A549 (cell line): ENCODE measurements at regions not wholly inside any gene's neighbourhood (a gene's known extent, or its start where the extent isn't known, plus 50 kb on each side); places are given as distances from the start of the nearest gene placed in this dataset.

Experiments used
- CBX2 ChIP-seq: fragments of 200-600 bp; sonication (generic); IDR thresholded peaks from 2 replicates; pipeline ENCODE4 v1.6.1; 2016; ENCODE audit warnings: low read depth, mild to moderate bottlenecking, borderline replicate concordance
- RAD21 ChIP-seq, 2 experiments: fragments of >200 bp in 1 of 2; sonication (Bioruptor Twin) in 1 of 2; formaldehyde crosslinking in 1 of 2; IDR thresholded peaks in 1 of 2; conservative IDR thresholded peaks in 1 of 2; 2 replicates in 1 of 2; 3 replicates in 1 of 2; pipeline ENCODE4 v1.6.1; 2012 to 2018; ENCODE audit warnings: inconsistent platforms in 1 of 2
- RARB ChIP-seq: fragments of 250-450 bp; sonication (Bioruptor Pico); IDR thresholded peaks from 2 replicates; pipeline ENCODE4 v1.8.0; 2021; ENCODE audit warnings: mild to moderate bottlenecking, moderate library complexity
- ZC3H11A ChIP-seq: fragments of 450-650 bp; IDR thresholded peaks from 2 replicates; pipeline ENCODE4 v1.6.1; 2014; ENCODE audit warnings: antibody characterized with exemption, mild to moderate bottlenecking
- TF ChIP-seq, protein P1 (sequence below): fragments of >200 bp; sonication (Bioruptor Twin); formaldehyde crosslinking; IDR thresholded peaks from 3 replicates; pipeline ENCODE4 v1.5.1; 2016
- TF ChIP-seq, protein P2 (sequence below): fragments of 450-650 bp; IDR thresholded peaks from 2 replicates; pipeline ENCODE4 v1.6.1; 2014; ENCODE audit warnings: antibody characterized with exemption

DNA sequence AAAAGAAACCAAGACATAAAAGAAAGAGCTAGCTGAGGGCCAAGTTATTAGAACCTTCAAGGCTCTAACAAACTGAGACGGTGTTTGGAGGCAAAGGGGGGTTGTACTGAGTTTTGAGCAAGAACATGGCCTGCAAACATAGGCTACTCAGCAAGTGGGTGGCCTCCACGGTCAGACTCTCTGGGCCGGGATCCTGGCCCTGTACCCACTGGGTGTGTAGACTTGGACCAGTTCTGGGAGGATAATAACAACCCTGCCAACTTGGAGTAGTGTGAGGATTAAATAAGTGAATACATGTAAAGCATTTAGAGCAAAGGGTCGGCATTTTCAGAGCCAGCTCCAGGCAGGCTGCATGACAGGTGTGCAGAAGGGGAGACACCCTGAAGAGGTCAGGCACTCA lies 56.1 kb upstream of the TNFRSF19 start:
- TF ChIP-seq RAD21 (conservative IDR thresholded peaks at IDR 0.05 in 1 of 2, IDR thresholded peaks at IDR 0.05 in 1 of 2) (no peak), ZC3H11A (no peak), RARB (CRISPR knock-in tag) (no peak), CBX2 (no peak)
- TF ChIP-seq, protein P1, sequence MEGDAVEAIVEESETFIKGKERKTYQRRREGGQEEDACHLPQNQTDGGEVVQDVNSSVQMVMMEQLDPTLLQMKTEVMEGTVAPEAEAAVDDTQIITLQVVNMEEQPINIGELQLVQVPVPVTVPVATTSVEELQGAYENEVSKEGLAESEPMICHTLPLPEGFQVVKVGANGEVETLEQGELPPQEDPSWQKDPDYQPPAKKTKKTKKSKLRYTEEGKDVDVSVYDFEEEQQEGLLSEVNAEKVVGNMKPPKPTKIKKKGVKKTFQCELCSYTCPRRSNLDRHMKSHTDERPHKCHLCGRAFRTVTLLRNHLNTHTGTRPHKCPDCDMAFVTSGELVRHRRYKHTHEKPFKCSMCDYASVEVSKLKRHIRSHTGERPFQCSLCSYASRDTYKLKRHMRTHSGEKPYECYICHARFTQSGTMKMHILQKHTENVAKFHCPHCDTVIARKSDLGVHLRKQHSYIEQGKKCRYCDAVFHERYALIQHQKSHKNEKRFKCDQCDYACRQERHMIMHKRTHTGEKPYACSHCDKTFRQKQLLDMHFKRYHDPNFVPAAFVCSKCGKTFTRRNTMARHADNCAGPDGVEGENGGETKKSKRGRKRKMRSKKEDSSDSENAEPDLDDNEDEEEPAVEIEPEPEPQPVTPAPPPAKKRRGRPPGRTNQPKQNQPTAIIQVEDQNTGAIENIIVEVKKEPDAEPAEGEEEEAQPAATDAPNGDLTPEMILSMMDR: no peak
- TF ChIP-seq, protein P2, sequence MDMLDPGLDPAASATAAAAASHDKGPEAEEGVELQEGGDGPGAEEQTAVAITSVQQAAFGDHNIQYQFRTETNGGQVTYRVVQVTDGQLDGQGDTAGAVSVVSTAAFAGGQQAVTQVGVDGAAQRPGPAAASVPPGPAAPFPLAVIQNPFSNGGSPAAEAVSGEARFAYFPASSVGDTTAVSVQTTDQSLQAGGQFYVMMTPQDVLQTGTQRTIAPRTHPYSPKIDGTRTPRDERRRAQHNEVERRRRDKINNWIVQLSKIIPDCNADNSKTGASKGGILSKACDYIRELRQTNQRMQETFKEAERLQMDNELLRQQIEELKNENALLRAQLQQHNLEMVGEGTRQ: no peak
